WERI-Rb-1 (cell line): ENCODE measurements at regions not wholly inside any gene's neighbourhood (a gene's known extent, or its start where the extent isn't known, plus 50 kb on each side); places are given as distances from the start of the nearest gene placed in this dataset.

Experiments used
- DNase-seq: peaks from one replicate; pipeline ENCODE4 v3.0.0-alpha.2; 2020
- H3K27ac ChIP-seq: fragments of 250-450 bp; sonication (Bioruptor Pico); 2 replicates; pipeline ENCODE4 v1.5.1; 2020; ENCODE audit warnings: mild to moderate bottlenecking, moderate library complexity
- H3K27me3 ChIP-seq: fragments of 250-450 bp; sonication (Bioruptor Pico); 2 replicates; pipeline ENCODE4 v1.5.1; 2021; ENCODE audit warnings: mild to moderate bottlenecking, low read depth, moderate library complexity; ENCODE audit not compliant: insufficient read depth, severe bottlenecking
- H3K36me3 ChIP-seq: fragments of 250-450 bp; sonication (Bioruptor Pico); 2 replicates; pipeline ENCODE4 v1.5.1; 2020; ENCODE audit warnings: mild to moderate bottlenecking, moderate library complexity
- H3K4me3 ChIP-seq: 2 replicates; pipeline ENCODE4 v1.5.1; 2011; ENCODE audit warnings: low read depth, mild to moderate bottlenecking, control low read depth, low read length
- H3K9me3 ChIP-seq: fragments of 250-450 bp; sonication (Bioruptor Pico); 2 replicates; pipeline ENCODE4 v1.5.1; 2021; ENCODE audit warnings: mild to moderate bottlenecking, moderate library complexity; ENCODE audit not compliant: severe bottlenecking
- TF ChIP-seq, protein P1 (sequence below): IDR thresholded peaks from 2 replicates; pipeline ENCODE4 v1.5.1; 2011; ENCODE audit warnings: low read depth, mild to moderate bottlenecking, control low read depth, inconsistent platforms, low read length

DNA sequence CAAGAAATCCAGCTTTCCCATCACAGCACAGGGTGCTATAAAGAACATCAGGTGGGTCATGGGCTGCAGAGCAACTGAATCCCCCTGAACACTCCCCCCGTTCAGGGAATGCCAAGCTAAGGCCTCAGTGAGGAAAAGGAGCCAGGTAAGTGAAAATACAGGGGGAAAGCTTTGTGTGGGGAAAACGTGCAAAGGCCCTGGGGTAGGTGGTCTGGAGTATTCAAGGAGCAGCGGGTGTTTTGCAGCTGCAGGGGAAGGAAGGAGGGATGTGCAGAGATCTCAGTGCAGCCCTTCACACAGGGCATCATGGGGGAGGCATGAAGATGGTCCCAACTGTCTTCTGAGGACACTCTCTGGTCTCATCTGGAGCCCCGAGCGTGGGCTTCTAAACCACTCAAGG lies 119.2 kb downstream of the ETS2 start:
- DNase-seq, result no peak
- TF ChIP-seq, protein P1, sequence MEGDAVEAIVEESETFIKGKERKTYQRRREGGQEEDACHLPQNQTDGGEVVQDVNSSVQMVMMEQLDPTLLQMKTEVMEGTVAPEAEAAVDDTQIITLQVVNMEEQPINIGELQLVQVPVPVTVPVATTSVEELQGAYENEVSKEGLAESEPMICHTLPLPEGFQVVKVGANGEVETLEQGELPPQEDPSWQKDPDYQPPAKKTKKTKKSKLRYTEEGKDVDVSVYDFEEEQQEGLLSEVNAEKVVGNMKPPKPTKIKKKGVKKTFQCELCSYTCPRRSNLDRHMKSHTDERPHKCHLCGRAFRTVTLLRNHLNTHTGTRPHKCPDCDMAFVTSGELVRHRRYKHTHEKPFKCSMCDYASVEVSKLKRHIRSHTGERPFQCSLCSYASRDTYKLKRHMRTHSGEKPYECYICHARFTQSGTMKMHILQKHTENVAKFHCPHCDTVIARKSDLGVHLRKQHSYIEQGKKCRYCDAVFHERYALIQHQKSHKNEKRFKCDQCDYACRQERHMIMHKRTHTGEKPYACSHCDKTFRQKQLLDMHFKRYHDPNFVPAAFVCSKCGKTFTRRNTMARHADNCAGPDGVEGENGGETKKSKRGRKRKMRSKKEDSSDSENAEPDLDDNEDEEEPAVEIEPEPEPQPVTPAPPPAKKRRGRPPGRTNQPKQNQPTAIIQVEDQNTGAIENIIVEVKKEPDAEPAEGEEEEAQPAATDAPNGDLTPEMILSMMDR, result no peak
- Histone ChIP-seq H3K27me3 (no peaks in the 10 kb centered on the region), H3K9me3 (peaks cover 3% of the 10 kb centered on the region), H3K36me3 (no peaks in the 10 kb centered on the region), H3K4me3 (no peak overlapping the region), H3K27ac (no peak overlapping the region)

DNA sequence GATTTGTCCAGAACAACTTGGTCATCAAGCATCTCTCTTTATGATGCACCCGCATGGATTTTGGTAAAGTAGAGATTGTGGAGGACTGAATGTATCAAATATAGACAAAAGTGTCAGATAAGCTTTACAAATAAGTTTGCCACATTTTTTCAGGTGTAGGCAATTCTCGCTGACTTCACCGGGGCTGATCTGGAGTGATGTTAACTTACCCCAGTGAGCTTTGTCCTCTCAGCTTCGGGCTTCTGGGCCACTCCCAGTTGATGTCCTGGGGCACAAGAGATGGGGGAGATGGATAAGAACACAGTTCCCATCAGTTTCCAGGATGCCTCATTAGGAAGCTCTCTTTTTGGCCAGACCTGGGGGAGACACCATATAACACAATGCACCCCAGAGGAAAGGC lies 117.7 kb downstream of the ETS2 start:
- TF ChIP-seq, protein P1, result no peak
- H3K27ac ChIP-seq, result no peak overlapping the region
- no peaks in the 10 kb centered on the region for H3K36me3 ChIP-seq
- peaks cover 3% of the 10 kb centered on the region for H3K9me3 ChIP-seq
- DNase-seq, result no peak
- no peak overlapping the region for H3K4me3 ChIP-seq
- no peaks in the 10 kb centered on the region for H3K27me3 ChIP-seq

DNA sequence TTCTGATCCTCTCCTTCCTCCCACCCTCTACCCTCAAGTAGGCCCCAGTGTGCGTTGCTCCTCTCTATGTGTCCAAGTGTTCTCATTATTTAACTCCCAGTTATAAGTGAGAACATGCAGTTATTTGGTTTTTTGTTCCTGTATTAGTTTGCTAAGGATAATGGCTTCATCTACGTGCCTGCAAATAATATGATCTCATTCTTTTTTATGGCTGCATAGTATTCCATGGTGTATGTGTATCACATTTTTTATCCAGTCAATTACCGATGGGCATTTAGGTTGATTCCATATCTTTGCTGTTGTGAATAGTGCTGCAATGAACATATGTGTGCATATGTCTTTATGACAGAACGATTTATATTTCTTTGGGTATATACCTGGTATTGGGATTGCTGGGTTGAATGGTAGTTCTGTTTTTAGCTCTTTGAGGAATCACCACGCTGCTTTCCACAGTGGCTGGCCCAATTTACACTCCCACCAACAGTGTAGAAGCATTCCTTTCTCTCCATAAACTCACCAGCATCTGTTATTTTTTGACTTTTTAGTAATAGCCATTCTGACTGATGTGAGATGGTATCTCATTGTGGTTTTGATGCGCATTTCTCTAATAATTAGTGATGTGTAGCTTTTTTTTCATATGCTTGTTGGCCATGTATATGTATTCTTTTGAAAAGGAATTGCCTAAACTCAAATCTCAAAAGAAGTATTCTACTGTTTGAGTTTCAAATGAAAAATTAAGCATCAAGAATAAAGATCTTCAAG lies 116.9 kb downstream of the ETS2 start:
- TF ChIP-seq, protein P1, result no peak
- Histone ChIP-seq H3K9me3 (peaks cover 3% of the 10 kb centered on the region), H3K27me3 (no peaks in the 10 kb centered on the region), H3K36me3 (no peaks in the 10 kb centered on the region), H3K4me3 (no peak overlapping the region), H3K27ac (no peak overlapping the region)
- no peak for DNase-seq

DNA sequence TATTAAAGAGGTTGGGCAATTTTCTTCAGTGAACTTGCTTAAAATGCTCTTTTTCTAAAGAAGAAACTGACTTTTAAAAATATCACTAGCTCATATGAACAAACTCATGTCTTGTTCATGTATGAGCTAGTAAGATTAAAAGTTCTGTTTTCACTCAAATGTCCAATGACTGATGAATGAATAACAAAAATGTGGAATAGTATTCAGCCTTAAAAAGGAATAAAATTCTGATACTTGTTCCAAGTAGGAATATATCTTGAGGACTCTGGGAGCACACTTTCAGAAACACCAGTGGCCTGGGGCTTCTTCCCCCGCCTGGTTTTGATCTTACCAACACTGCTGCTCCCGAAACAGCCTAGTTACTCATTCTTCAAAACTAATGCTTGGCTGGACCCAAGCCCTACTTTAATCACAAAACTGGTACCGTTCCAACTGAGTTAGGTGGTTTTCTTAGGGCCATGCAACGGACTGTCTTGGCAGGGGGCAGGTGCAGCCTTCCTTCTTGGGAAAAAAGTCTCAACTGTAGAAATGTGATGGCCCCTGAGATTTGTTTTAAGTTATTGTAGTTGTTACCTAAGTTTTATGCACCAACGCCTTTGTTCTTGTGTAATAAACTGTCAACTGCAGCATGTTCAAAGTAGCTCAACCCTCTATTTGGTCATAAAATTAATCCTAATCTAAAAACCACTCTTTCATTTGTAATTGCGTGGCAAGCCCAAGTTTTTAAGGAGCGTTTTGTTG lies 116.0 kb downstream of the ETS2 start:
- no peak overlapping the region for H3K27ac ChIP-seq
- H3K4me3 ChIP-seq, result no peak overlapping the region
- no peak for DNase-seq
- peaks cover 3% of the 10 kb centered on the region for H3K9me3 ChIP-seq
- H3K36me3 ChIP-seq, result no peaks in the 10 kb centered on the region
- TF ChIP-seq, protein P1, result no peak
- no peaks in the 10 kb centered on the region for H3K27me3 ChIP-seq

DNA sequence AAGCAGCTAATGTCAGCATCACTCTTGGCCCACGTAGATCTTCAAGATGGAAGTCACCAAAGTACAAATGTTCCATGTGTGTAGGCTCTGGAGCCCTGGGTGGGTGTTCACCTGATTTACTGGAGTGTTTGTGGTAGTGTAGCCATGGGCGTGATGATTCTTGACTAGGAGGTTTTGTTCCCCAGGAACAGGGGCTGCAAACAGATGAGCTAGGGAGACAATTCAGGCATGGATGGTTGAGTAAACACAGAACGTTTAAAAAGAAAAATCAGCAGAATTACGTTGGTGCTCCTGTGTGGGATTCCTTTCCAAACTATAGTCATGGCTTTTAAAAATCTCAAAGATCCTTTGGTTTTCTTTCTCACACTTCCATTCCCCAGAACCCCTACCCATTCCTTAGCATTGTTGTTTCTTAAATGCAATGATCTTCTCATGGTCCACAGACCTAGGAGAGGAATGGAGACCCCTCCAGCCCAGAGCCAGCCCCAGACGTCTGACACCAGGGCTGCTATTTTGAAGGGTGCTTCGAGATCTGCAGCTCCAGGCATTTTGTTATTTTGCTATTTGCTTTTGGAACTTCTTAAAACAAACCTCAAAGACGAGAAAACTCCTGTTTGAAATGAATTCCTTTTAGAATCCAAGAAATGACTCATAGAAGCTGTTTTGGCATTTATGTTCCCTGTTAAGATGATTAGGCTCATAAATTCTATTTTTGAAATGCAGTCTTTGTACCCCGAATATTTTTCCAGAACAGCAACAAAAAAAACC lies 115.1 kb downstream of the ETS2 start:
- TF ChIP-seq, protein P1, result no peak
- no peak overlapping the region for H3K27ac ChIP-seq
- no peaks in the 10 kb centered on the region for H3K27me3 ChIP-seq
- H3K36me3 ChIP-seq, result no peaks in the 10 kb centered on the region
- no peak overlapping the region for H3K4me3 ChIP-seq
- DNase-seq, result no peak
- H3K9me3 ChIP-seq, result peaks cover 3% of the 10 kb centered on the region
